Left lung (tissue), 4 donors: ENCODE measurements at regions not wholly inside any gene's neighbourhood (a gene's known extent, or its start where the extent isn't known, plus 50 kb on each side); places are given as distances from the start of the nearest gene placed in this dataset.

Experiments used
- ATAC-seq: fragments of 200-7000 bp; cut with Tn5 transposase; one replicate; pipeline ENCODE4 v1.9.1; 2020; ENCODE audit warnings: moderate library complexity
- DNase-seq, 4 donors: peaks; one replicate each; pipeline ENCODE4 v3.0.0-alpha.2; 2013 to 2020
- H3K27ac ChIP-seq, 2 donors: fragments of 200-600 bp; sonication (generic) in 1 of 2; one replicate each; pipeline versions ENCODE4 v1.5.0 to v1.8.0; 2020 to 2021
- H3K27me3 ChIP-seq, 2 donors: fragments of 200-600 bp; sonication (generic) in 1 of 2; one replicate each; pipeline versions ENCODE4 v1.5.0 to v1.8.0; 2020 to 2021
- H3K36me3 ChIP-seq, 2 donors: fragments of 200-600 bp; sonication (generic) in 1 of 2; one replicate each; pipeline versions ENCODE4 v1.5.0 to v1.8.0; 2020 to 2021
- H3K4me1 ChIP-seq, 2 donors: fragments of 200-600 bp; one replicate each; pipeline ENCODE4 v1.8.0; 2021
- H3K4me3 ChIP-seq, 2 donors: fragments of 200-600 bp; sonication (generic) in 1 of 2; one replicate each; pipeline versions ENCODE4 v1.5.0 to v1.8.0; 2020 to 2021; ENCODE audit warnings: mild to moderate bottlenecking in 1 of 2
- H3K9me3 ChIP-seq, 2 donors: fragments of 200-600 bp; sonication (generic) in 1 of 2; one replicate each; pipeline versions ENCODE4 v1.5.0 to v1.8.0; 2020 to 2021
- CTCF ChIP-seq, 2 donors: fragments of 200-600 bp; sonication (generic) in 1 of 2; IDR thresholded peaks; one replicate each; pipeline versions ENCODE4 v1.5.0 to v1.8.0; 2021; ENCODE audit warnings: antibody characterized with exemption in 2 of 2
- intact Hi-C, 2 donors: fragments of 100-400 bp; cut with DNase I; formaldehyde crosslinking; loops; one replicate each; pipeline versions ENCODE4 v1.11.2 to v1.14.2; 2022
- donor health status: DM: no; HTN: yes; CAD: no.
- donor health status: DM: no; HTN: no; CAD: no.

GRCh38 chr13:64300239-64300638 is 2884.6 kb upstream of the PCDH20 start:
- intact Hi-C loops = no loop called here
- H3K9me3 ChIP-seq = peaks cover 0 to 4% of the 10 kb centered on the region in 2 donors
- no peak overlapping the region for H3K27ac ChIP-seq
- no peaks in the 10 kb centered on the region for H3K4me1 ChIP-seq
- TF ChIP-seq CTCF (IDR thresholded peaks at IDR 0.05) = no peak
- no peaks in the 10 kb centered on the region for H3K36me3 ChIP-seq
- no peak for DNase-seq
- ATAC-seq = no peak
- no peaks in the 10 kb centered on the region for H3K27me3 ChIP-seq
- H3K4me3 ChIP-seq = no peak overlapping the region

- Histone ChIP-seq H3K9me3 (no peaks in the 10 kb centered on the region), H3K27ac (no peak overlapping the region), H3K36me3 (no peaks in the 10 kb centered on the region), H3K27me3 (no peaks in the 10 kb centered on the region), H3K4me1 (no peaks in the 10 kb centered on the region), H3K4me3 (no peak overlapping the region)
- intact Hi-C loops = no loop called here
- ATAC-seq = no peak
- no peak for TF ChIP-seq CTCF (IDR thresholded peaks at IDR 0.05)
- no peak for DNase-seq
Measured at GRCh38 chr13:64293923-64294322, 2878.3 kb upstream of the PCDH20 start.

- no peak overlapping the region for H3K4me3 ChIP-seq
Measured at GRCh38 chr13:64289702-64290101, 2874.1 kb upstream of the PCDH20 start.

GRCh38 chr13:64283926-64284325 is 2868.3 kb upstream of the PCDH20 start:
- ATAC-seq = no peak
- TF ChIP-seq CTCF (IDR thresholded peaks at IDR 0.05) = no peak

More at GRCh38 chr13:64289702-64290101, 2874.1 kb upstream of the PCDH20 start:
- ATAC-seq (no peak), DNase-seq (no peak)
- Histone ChIP-seq H3K27ac (no peak overlapping the region), H3K36me3 (no peaks in the 10 kb centered on the region), H3K4me1 (no peaks in the 10 kb centered on the region), H3K9me3 (no peaks in the 10 kb centered on the region), H3K27me3 (no peaks in the 10 kb centered on the region)
- intact Hi-C loops = no loop called here
- TF ChIP-seq CTCF (IDR thresholded peaks at IDR 0.05) = no peak

GRCh38 chr13:64278493-64278892 is 2862.8 kb upstream of the PCDH20 start:
- no peaks in the 10 kb centered on the region for H3K4me1 ChIP-seq
- DNase-seq = no peak
- H3K27me3 ChIP-seq = no peaks in the 10 kb centered on the region
- H3K36me3 ChIP-seq = no peaks in the 10 kb centered on the region
- peaks cover 0 to 3% of the 10 kb centered on the region in 2 donors for H3K9me3 ChIP-seq
- ATAC-seq = no peak
- no peak for TF ChIP-seq CTCF (IDR thresholded peaks at IDR 0.05)
- H3K27ac ChIP-seq = no peak overlapping the region
- intact Hi-C loops = no loop called here
- H3K4me3 ChIP-seq = no peak overlapping the region

More at GRCh38 chr13:64283926-64284325, 2868.3 kb upstream of the PCDH20 start:
- intact Hi-C loops = no loop called here
- H3K36me3 ChIP-seq = no peaks in the 10 kb centered on the region
- H3K9me3 ChIP-seq = peaks cover 0 to 3% of the 10 kb centered on the region in 2 donors
- no peaks in the 10 kb centered on the region for H3K4me1 ChIP-seq
- H3K4me3 ChIP-seq = no peak overlapping the region
- DNase-seq = no peak
- H3K27me3 ChIP-seq = no peaks in the 10 kb centered on the region
- H3K27ac ChIP-seq = no peak overlapping the region
